ENCODE measurements at regions not wholly inside any gene's neighbourhood (a gene's known extent, or its start where the extent isn't known, plus 50 kb on each side); places are given as distances from the start of the nearest gene placed in this dataset.

DNA sequence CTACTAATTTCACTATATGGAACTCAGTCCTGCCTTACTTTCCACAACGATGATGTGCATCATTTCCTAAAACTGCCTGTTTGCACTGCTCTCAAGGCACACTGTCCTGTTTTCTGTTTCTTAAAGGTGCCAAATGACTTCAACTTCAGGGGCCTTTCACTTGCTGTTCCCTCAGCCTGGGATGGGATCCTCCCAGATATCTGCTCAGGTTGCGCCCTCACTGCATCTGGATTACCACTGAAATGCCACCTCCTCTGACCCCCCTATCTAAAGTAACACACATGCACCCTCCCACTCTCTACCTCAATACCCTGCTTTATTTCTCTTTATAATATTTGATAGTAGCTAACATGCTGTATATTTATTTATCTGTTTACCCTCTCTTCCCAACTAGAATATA lies 123.8 kb upstream of the CMC1 start:
- no peak for DNase-seq (ENCODE audit: low spot score)
- no peak overlapping the region for H3K4me3 Mint-ChIP-seq (ENCODE audit: unreplicated experiment)
- no peaks in the 10 kb centered on the region for H3K9me3 Mint-ChIP-seq (ENCODE audit: low read depth)
- no peaks in the 10 kb centered on the region for H3K4me1 Mint-ChIP-seq (ENCODE audit: low read depth)
- no peaks in the 10 kb centered on the region for H3K36me3 Mint-ChIP-seq (ENCODE audit: low read depth)
- H3K27me3 Mint-ChIP-seq (ENCODE audit: low read depth) = peaks cover 10% of the 10 kb centered on the region
- TF ChIP-seq, protein P1, sequence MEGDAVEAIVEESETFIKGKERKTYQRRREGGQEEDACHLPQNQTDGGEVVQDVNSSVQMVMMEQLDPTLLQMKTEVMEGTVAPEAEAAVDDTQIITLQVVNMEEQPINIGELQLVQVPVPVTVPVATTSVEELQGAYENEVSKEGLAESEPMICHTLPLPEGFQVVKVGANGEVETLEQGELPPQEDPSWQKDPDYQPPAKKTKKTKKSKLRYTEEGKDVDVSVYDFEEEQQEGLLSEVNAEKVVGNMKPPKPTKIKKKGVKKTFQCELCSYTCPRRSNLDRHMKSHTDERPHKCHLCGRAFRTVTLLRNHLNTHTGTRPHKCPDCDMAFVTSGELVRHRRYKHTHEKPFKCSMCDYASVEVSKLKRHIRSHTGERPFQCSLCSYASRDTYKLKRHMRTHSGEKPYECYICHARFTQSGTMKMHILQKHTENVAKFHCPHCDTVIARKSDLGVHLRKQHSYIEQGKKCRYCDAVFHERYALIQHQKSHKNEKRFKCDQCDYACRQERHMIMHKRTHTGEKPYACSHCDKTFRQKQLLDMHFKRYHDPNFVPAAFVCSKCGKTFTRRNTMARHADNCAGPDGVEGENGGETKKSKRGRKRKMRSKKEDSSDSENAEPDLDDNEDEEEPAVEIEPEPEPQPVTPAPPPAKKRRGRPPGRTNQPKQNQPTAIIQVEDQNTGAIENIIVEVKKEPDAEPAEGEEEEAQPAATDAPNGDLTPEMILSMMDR (IDR thresholded peaks at IDR 0.05) = no peak
- no peak overlapping the region for H3K27ac Mint-ChIP-seq (ENCODE audit: unreplicated experiment)

DNA sequence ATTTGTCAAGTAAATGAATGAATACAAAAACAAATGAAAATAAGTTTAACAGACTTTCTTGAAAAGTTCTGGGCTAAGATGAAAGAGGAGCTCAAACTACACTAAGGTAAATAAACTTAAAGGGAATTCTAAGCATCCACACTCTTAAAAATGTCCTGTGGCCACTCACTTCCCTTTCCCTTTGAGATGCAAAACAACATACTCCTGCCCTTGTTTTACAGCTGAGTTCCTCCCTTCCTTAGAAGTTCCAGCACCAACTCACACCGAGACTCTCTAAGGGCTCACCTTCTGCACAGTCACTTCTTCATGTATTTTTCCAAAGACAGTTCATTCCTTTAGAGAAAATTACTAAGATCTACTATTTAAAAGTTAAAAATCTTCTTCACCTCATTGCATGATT lies 123.3 kb upstream of the CMC1 start:
- H3K4me1 Mint-ChIP-seq (ENCODE audit: low read depth) = no peaks in the 10 kb centered on the region

DNA sequence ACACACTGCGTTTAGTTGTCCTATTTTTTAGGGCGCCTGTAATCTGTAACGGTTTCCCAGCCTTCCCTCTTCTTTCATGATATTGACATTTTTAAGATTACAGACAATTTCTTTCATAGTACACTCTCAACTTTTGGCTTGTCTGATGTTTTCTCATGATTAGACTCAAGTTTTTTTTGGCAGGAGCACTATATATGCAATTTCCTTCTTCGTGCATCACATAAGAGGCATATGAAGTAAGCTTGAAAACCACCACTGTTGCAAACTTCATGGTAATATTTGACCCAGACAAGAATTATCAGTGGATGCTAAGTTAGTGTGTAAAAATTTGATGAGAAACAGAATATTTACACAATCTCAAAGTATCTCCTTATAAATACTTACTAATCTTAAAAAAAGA lies 119.2 kb upstream of the CMC1 start:
- H3K36me3 Mint-ChIP-seq (ENCODE audit: low read depth) = no peaks in the 10 kb centered on the region
- H3K27ac Mint-ChIP-seq (ENCODE audit: unreplicated experiment) = no peak overlapping the region
- H3K4me3 Mint-ChIP-seq (ENCODE audit: unreplicated experiment) = no peak overlapping the region
- no peak for DNase-seq (ENCODE audit: low spot score)
- H3K27me3 Mint-ChIP-seq (ENCODE audit: low read depth) = peaks cover 13% of the 10 kb centered on the region
- H3K9me3 Mint-ChIP-seq (ENCODE audit: low read depth) = no peaks in the 10 kb centered on the region
- H3K4me1 Mint-ChIP-seq (ENCODE audit: low read depth) = no peaks in the 10 kb centered on the region
- TF ChIP-seq, protein P1 (IDR thresholded peaks at IDR 0.05) = no peak

More for the DNA sequence above, 123.3 kb upstream of the CMC1 start:
- no peak for DNase-seq (ENCODE audit: low spot score)
- TF ChIP-seq, protein P1 (IDR thresholded peaks at IDR 0.05) = no peak
- no peaks in the 10 kb centered on the region for H3K9me3 Mint-ChIP-seq (ENCODE audit: low read depth)
- no peaks in the 10 kb centered on the region for H3K36me3 Mint-ChIP-seq (ENCODE audit: low read depth)
- peaks cover 13% of the 10 kb centered on the region for H3K27me3 Mint-ChIP-seq (ENCODE audit: low read depth)
- H3K4me3 Mint-ChIP-seq (ENCODE audit: unreplicated experiment) = no peak overlapping the region
- no peak overlapping the region for H3K27ac Mint-ChIP-seq (ENCODE audit: unreplicated experiment)

DNA sequence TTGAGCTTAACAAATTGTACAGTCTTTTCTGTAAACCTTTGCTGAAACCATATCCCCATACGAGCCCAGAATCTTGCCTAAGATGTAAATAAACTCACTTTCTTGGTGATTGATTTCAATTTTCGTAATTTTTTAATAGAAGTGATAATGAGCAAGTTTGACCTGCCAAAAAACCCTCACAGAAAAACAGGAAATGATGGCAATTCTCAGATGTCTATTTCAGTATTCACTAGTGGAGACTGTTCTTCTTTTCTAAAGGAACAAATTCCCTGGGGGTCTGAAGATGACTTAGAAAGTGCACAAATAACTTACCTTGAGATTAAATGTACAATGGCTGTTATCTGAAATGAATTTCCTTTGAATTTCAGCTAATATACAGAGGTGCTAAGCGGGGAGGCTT lies 116.5 kb upstream of the CMC1 start:
- H3K9me3 Mint-ChIP-seq (ENCODE audit: low read depth) = no peaks in the 10 kb centered on the region
- H3K4me1 Mint-ChIP-seq (ENCODE audit: low read depth) = no peaks in the 10 kb centered on the region
- H3K4me3 Mint-ChIP-seq (ENCODE audit: unreplicated experiment) = no peak overlapping the region
- no peak for DNase-seq (ENCODE audit: low spot score)
- H3K27me3 Mint-ChIP-seq (ENCODE audit: low read depth) = peaks cover 15% of the 10 kb centered on the region
- H3K36me3 Mint-ChIP-seq (ENCODE audit: low read depth) = no peaks in the 10 kb centered on the region
- TF ChIP-seq, protein P1 (IDR thresholded peaks at IDR 0.05) = no peak
- no peak overlapping the region for H3K27ac Mint-ChIP-seq (ENCODE audit: unreplicated experiment)

DNA sequence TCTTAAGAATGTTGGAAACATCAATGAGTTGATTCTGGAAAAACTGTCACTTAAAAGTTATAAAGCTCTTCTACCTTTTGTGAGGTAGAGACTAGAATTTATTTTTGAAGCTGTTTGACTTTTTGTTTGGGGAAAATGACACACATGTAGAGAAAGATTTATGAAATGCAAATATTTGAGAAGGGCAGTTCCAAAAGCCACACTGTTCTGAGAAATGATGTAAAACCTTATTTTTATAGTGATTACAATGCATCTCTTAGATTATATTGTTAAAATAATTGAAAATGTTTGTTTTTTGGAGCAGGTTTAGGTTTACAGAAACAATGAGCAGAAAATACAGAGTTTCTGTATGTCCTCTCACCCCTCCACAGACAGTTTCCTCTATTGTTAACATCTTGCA lies 116.1 kb upstream of the CMC1 start:
- TF ChIP-seq, protein P1 (IDR thresholded peaks at IDR 0.05) = no peak
- Mint-ChIP-seq H3K4me1 (ENCODE audit: low read depth) (no peaks in the 10 kb centered on the region), H3K9me3 (ENCODE audit: low read depth) (no peaks in the 10 kb centered on the region)

More for the DNA sequence above, 116.1 kb upstream of the CMC1 start:
- H3K36me3 Mint-ChIP-seq (ENCODE audit: low read depth) = no peaks in the 10 kb centered on the region
- DNase-seq (ENCODE audit: low spot score) = no peak
- H3K27ac Mint-ChIP-seq (ENCODE audit: unreplicated experiment) = no peak overlapping the region
- H3K4me3 Mint-ChIP-seq (ENCODE audit: unreplicated experiment) = no peak overlapping the region
- peaks cover 15% of the 10 kb centered on the region for H3K27me3 Mint-ChIP-seq (ENCODE audit: low read depth)
